Activated T-helper 17 cell treated with anti-CD3 and anti-CD28 coated beads, Interleukin-2, amount 50 U/mL, for 72 hours (primary cell): ENCODE measurements at regions not wholly inside any gene's neighbourhood (a gene's known extent, or its start where the extent isn't known, plus 50 kb on each side); places are given as distances from the start of the nearest gene placed in this dataset.

Source experiments
- ATAC-seq: fragments of 150-1000 bp; cut with Tn5 transposase; replicated peaks from 2 replicates; pipeline ENCODE4 v1.10.0; 2021; ENCODE audit warnings: mild to moderate bottlenecking, moderate library complexity
- H3K27ac Mint-ChIP-seq: one replicate; pipeline ENCODE4 v1.8.0; 2022; ENCODE audit warnings: mixed read lengths
- H3K27me3 Mint-ChIP-seq: one replicate; pipeline ENCODE4 v1.8.0; 2022; ENCODE audit warnings: mixed read lengths
- H3K36me3 Mint-ChIP-seq: one replicate; pipeline ENCODE4 v1.8.0; 2022; ENCODE audit warnings: low read depth, mild to moderate bottlenecking, mixed read lengths
- H3K4me1 Mint-ChIP-seq: one replicate; pipeline ENCODE4 v1.8.0; 2022; ENCODE audit warnings: mixed read lengths
- H3K4me3 Mint-ChIP-seq: one replicate; pipeline ENCODE4 v1.8.0; 2022; ENCODE audit warnings: mild to moderate bottlenecking, mixed read lengths
- H3K9me3 Mint-ChIP-seq: one replicate; pipeline ENCODE4 v1.8.0; 2022; ENCODE audit warnings: mixed read lengths

DNA sequence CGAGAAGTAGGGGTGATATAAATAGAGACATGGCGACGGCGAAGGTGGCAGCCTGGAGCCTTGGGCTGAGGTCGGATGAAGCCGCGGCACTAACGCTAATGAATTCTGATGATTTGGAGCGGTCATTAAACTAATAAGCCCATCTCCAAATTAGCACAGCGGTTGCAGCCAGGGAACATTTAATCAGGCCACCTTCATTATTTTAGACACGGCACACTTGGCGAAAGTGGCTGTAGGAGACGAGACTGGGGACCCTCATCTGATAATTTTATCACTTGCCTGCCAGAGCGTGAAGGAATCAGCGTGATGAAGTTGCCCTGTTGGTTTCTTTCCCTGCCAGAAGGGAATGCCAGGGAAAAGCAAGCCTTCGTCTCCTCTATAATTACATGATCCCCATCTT lies 664.3 kb upstream of the TBX3 start:
- Mint-ChIP-seq H3K4me3 (no peak overlapping the region), H3K27ac (no peak overlapping the region), H3K9me3 (peaks cover 16% of the 10 kb centered on the region), H3K4me1 (no peaks in the 10 kb centered on the region), H3K27me3 (no peaks in the 10 kb centered on the region), H3K36me3 (no peaks in the 10 kb centered on the region)
- no peak for ATAC-seq

DNA sequence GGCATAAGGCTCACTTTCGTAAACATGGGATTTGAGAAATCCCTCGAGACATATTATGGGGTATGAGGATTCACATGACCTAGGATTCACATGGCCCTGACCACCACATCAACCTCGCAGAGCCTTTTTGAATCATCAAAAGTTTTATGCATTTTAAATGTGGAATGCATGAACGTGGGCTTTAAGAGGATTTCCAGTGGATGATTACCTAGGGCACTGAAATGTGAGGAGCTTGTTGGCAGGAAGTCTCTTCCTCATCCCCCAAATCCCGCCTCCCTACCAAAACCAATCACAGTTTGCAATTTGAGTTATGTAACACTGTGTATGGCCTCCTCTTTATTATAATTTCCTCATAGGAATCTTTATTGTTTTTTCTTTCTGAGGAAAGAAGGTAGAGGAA lies 659.6 kb upstream of the TBX3 start:
- Mint-ChIP-seq H3K4me1 (no peaks in the 10 kb centered on the region), H3K36me3 (no peaks in the 10 kb centered on the region), H3K27me3 (no peaks in the 10 kb centered on the region), H3K4me3 (no peak overlapping the region), H3K9me3 (peaks cover 16% of the 10 kb centered on the region), H3K27ac (no peak overlapping the region)
- no peak for ATAC-seq

DNA sequence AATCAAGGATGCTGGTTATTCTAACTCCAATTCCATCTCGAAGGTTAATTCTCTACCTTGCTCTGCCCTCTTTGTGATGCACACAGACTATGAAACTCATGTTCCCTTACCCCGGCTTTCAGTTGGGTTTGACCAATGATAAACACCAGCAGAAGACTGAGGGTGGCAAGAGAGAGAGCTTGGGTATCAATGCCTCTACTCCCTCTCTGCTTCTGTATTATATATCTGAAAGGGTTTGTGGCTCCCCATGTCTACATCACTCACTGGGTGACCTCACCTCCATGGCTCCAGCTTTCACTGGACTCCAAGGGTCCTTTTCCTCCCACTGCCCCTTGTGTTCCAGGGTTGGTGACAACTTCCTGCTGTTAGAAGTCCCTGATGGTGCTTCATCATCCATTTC lies 659.0 kb upstream of the TBX3 start:
- H3K27ac Mint-ChIP-seq, result no peak overlapping the region
- no peak for ATAC-seq
- no peak overlapping the region for H3K4me3 Mint-ChIP-seq
- H3K36me3 Mint-ChIP-seq, result no peaks in the 10 kb centered on the region
- H3K27me3 Mint-ChIP-seq, result no peaks in the 10 kb centered on the region
- peaks cover 16% of the 10 kb centered on the region for H3K9me3 Mint-ChIP-seq
- H3K4me1 Mint-ChIP-seq, result no peaks in the 10 kb centered on the region

DNA sequence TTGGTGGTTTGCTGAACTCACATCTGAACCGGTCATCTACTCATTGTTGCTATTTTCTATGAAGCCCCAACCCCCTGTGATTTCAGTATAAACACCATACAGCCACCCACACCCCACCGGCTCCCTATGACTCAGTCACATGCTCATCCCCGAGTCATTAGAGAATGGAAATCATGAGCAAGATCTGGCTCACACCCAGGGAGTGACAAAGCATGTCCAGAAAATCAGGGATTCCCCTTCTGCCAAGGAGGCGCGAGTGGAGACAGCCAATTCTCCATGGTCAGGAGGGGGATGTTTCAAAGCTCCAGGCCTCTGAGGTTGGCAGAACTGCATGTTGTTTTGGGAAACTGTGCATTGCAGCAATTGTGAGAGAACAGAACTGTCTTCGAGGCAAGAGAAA lies 657.5 kb upstream of the TBX3 start:
- no peaks in the 10 kb centered on the region for H3K36me3 Mint-ChIP-seq
- H3K4me3 Mint-ChIP-seq, result no peak overlapping the region
- ATAC-seq, result no peak
- H3K27ac Mint-ChIP-seq, result no peak overlapping the region
- no peaks in the 10 kb centered on the region for H3K27me3 Mint-ChIP-seq
- H3K9me3 Mint-ChIP-seq, result peaks cover 11% of the 10 kb centered on the region
- no peaks in the 10 kb centered on the region for H3K4me1 Mint-ChIP-seq

DNA sequence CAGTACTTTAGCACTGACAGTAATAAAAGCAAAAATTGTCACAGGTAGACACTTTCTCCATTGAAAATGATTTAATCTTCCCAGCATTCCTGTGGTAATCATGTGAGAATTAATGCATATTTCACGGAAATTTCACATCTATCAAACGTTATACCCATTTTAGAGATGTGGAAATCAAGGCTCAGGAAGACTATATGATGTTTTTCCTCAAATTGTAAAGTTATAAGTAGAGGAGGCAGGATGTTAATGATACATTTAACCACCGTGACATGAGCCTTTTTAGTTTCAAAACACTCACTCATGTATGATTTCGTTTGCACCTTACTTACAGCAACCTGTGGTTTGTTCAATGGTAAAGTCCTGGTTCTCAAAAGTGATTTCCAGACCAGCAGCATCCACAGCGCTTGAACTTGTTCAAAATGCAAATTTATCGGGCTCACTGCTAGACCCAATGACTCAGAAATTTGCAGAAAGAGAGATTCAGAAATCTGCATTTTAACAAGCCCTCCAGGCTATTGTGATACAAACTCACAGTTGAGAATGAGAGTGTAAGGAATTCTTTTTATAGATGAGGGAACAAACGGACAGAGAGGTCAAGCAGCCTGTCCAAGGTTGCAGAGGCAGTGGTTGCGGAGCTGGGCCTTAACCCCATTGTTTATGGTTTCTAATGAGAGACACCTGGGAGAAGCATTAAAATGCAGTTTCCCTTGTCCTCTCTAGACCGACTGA lies 654.8 kb upstream of the TBX3 start:
- peaks cover 11% of the 10 kb centered on the region for H3K9me3 Mint-ChIP-seq
- H3K27me3 Mint-ChIP-seq, result peaks cover 4% of the 10 kb centered on the region
- H3K27ac Mint-ChIP-seq, result no peak overlapping the region
- no peak for ATAC-seq
- no peak overlapping the region for H3K4me3 Mint-ChIP-seq
- no peaks in the 10 kb centered on the region for H3K4me1 Mint-ChIP-seq
- no peaks in the 10 kb centered on the region for H3K36me3 Mint-ChIP-seq

DNA sequence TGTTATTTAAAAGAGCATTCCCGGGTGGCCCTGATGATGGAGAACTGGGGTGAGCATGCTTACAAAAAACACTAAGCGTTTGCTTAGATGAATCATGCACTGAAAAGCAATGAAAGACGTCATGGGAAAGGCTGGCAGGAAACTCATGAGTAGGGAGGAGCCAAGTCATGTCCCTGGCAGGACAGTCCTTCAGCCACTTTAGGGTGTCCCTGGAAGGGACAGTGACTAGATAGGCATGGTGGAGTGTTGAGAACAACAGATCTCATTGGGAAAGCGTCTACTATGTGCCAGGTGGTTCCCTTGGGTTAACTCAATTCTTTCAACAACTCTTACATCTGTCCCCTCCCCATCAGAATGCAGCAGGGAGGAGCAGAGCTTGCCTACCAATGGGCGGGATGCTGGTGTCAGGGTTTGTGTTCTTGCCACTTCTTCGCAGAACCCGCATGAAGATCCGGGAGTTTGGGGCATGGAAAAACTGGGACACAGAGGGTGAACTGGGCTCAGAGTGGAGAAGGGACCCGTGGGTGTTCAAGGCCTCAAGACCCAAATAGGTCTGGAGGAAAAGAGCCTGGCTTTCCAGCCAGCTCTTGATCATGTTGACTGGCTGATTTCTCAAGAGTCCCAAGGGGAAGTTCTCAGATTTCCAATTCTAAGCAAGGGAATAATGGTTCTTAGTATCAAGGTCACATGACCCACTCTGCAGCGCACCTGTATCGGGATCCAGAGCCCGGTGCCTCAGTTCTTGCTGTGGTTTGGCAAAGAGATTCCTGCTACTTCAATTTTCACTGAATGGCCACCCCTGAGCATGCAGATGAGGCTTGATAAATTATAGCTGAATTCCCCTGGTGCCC lies 653.9 kb upstream of the TBX3 start:
- no peaks in the 10 kb centered on the region for H3K36me3 Mint-ChIP-seq
- peaks cover 4% of the 10 kb centered on the region for H3K27me3 Mint-ChIP-seq
- H3K27ac Mint-ChIP-seq, result no peak overlapping the region
- H3K9me3 Mint-ChIP-seq, result peaks cover 10% of the 10 kb centered on the region
- ATAC-seq, result no peak
- H3K4me3 Mint-ChIP-seq, result no peak overlapping the region
- no peaks in the 10 kb centered on the region for H3K4me1 Mint-ChIP-seq

DNA sequence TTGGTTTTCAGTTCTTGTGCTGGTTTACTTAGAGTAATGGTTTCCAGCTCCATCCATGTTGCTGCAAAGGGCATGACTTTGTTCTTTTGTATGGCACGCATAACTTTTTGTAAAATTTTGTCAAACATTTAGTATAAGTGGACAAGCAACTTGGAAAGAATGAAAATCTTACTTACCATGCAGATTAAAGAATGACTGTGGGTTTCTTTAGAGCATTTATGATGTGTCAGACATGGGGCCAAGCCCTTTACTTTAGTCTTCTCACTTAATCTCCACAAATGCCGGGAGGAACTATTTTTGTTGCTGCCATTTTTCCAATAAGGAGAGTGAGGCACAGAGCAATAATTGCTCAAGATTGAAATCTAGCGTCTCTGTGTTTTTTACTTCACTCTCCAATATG lies 652.5 kb upstream of the TBX3 start:
- no peak overlapping the region for H3K4me3 Mint-ChIP-seq
- no peaks in the 10 kb centered on the region for H3K36me3 Mint-ChIP-seq
- H3K9me3 Mint-ChIP-seq, result peaks cover 6% of the 10 kb centered on the region
- H3K27me3 Mint-ChIP-seq, result peaks cover 4% of the 10 kb centered on the region
- no peak overlapping the region for H3K27ac Mint-ChIP-seq
- no peaks in the 10 kb centered on the region for H3K4me1 Mint-ChIP-seq
- ATAC-seq, result no peak

DNA sequence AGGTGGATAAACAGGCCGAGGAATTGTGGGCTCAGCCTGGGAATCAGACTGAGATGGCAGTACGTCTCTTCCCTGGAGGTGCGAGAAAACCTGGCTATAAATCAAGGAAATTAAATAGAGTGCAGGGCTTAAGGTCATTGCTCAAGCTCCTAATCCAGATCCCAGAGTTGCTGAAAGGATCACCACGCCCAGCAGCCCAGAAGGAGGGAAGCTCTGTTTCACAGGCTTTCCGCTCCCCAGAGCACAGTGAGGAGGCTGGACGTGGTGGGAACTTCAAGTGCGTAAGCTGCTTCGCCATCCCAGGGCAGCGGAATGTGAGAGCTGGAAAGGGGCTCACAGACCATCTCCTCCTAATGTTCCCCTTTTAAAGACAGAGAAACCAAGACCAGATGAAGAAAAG lies 651.6 kb upstream of the TBX3 start:
- no peak for ATAC-seq
- Mint-ChIP-seq H3K4me1 (no peaks in the 10 kb centered on the region), H3K27me3 (peaks cover 4% of the 10 kb centered on the region), H3K36me3 (no peaks in the 10 kb centered on the region), H3K27ac (no peak overlapping the region), H3K4me3 (no peak overlapping the region), H3K9me3 (peaks cover 6% of the 10 kb centered on the region)

DNA sequence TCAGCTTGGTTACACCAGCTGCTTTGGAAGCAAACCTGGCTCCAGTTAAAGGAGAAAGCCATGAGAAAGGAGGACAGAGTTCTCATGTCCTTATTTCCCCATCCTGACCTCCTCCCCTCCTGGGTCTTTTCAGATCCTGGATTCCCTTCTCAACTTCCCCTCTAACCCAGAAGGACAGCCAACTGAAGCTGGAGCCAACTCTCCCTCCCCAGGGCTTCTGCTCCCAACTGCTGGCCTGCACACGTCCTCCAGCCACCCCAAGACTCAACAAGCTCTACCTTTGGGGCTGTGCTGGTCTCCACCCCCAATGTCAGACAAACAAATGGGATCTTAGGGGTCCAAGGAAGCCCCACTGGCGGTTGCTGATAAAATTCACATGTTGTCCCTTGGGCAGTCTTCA lies 651.1 kb upstream of the TBX3 start:
- H3K27ac Mint-ChIP-seq, result no peak overlapping the region
- H3K4me3 Mint-ChIP-seq, result no peak overlapping the region
- H3K36me3 Mint-ChIP-seq, result no peaks in the 10 kb centered on the region
- H3K27me3 Mint-ChIP-seq, result peaks cover 4% of the 10 kb centered on the region
- no peaks in the 10 kb centered on the region for H3K4me1 Mint-ChIP-seq
- H3K9me3 Mint-ChIP-seq, result peaks cover 8% of the 10 kb centered on the region
- no peak for ATAC-seq

DNA sequence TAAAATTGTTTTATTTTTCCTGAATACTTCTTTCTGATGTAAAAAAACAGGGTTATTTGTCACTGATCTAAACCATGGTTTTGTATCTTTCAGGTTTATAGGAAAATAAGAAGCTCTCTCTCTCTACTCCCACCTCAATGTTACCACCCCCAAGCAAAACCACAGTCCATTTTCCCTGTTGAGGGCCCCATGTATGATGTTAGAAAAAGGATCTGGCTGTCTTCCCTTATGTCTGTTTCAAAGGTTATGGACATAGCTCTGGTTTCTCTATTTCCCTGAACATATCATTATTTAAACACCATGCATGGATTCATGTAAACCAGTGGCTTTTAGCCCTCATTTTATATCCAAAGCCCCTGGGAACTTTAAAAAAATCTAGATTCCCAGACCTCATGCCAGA lies 649.0 kb upstream of the TBX3 start:
- H3K36me3 Mint-ChIP-seq, result no peaks in the 10 kb centered on the region
- no peak for ATAC-seq
- H3K4me3 Mint-ChIP-seq, result no peak overlapping the region
- peaks cover 4% of the 10 kb centered on the region for H3K27me3 Mint-ChIP-seq
- H3K27ac Mint-ChIP-seq, result no peak overlapping the region
- peaks cover 13% of the 10 kb centered on the region for H3K9me3 Mint-ChIP-seq
- H3K4me1 Mint-ChIP-seq, result no peaks in the 10 kb centered on the region

DNA sequence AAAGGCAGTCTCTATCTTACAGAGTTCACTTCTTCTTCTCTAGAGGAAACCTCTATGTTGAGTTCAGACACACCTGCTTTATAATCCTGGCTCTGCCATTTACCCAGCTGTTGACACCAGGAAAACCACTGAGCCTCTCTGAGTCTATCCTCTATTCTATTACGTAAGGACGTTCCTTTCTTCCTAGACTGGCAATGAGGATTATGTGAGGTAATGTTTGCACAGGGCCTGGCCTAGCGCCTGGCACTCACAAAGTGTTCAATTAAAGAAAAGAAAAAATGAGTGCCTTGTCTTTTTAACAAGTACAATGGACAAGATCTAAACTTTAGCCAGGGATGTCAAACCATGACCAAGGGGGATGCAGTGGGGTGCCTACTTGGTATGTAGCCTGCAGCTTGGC lies 641.9 kb upstream of the TBX3 start:
- Mint-ChIP-seq H3K27ac (no peak overlapping the region), H3K4me3 (no peak overlapping the region)

DNA sequence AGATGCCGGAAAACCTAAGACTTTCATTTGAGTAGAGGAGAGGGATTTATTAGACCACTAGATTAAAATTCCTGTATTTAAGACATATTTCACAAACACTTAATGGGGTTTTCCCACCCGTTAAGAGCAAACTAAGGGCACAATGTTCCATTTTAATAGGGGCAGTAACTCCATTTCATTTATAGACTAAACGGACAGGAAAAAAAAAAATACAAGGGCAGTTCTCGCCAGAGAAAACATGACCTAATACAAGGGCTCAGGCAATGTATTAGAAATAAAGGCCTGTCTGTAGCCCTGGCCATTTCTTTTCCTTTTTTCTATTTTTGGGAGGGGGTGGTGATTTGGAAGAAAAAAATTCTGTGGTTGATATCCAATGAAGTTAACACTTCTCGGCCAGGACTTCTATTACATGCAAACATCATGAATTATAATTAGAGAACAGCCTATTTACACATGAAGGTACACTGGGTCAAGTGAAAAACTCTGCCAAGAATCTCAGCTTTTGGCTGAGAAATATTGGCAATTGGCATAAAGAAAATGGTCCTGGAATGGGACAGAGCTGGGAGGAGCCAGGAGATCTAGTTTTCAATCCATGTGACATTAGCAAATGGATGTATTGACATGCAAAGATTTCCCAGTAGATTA lies 641.1 kb upstream of the TBX3 start:
- ATAC-seq, result no peak
- Mint-ChIP-seq H3K27ac (no peak overlapping the region), H3K9me3 (peaks cover 13% of the 10 kb centered on the region), H3K27me3 (no peaks in the 10 kb centered on the region), H3K36me3 (no peaks in the 10 kb centered on the region), H3K4me1 (no peaks in the 10 kb centered on the region), H3K4me3 (no peak overlapping the region)

More for the DNA sequence above, 641.9 kb upstream of the TBX3 start:
- no peaks in the 10 kb centered on the region for H3K36me3 Mint-ChIP-seq
- no peaks in the 10 kb centered on the region for H3K4me1 Mint-ChIP-seq
- peaks cover 14% of the 10 kb centered on the region for H3K9me3 Mint-ChIP-seq
- H3K27me3 Mint-ChIP-seq, result no peaks in the 10 kb centered on the region
- ATAC-seq, result no peak

DNA sequence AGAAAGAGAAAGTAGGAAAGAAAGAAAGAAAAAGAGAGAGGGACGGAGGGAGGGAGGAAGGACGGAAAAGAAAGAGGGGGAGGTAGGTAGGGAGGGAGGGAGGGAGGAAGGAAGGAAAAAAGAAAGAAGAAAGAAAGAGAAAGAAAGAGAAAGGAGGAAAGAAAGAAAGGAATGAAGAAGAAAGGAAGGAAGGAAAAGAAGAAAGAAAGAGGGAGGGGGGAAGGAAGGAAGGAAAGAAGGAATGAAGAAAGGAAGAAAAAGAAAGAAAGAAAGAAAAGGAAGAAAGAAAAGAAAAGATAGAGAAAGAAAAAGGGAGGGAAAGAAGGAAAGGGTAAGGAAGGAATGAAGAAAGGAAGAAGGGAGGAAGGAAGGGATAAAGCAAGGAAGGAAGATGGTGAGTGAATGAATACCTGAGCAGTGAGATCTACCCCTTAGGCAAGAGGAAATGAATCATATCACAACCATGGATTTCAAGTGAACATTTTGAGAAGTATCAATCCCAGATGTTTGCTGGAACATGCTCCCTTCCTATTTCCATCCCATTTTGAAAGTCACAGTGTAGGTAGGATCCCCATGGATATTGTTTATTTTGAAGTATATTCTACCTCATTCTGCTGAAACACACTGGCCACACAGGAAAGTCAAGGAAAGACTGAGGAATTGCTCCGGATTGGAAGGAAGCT lies 639.4 kb upstream of the TBX3 start:
- H3K4me1 Mint-ChIP-seq, result no peaks in the 10 kb centered on the region
- no peak overlapping the region for H3K27ac Mint-ChIP-seq
- H3K9me3 Mint-ChIP-seq, result peaks cover 7% of the 10 kb centered on the region
- no peak for ATAC-seq
- no peaks in the 10 kb centered on the region for H3K36me3 Mint-ChIP-seq
- no peak overlapping the region for H3K4me3 Mint-ChIP-seq
- H3K27me3 Mint-ChIP-seq, result no peaks in the 10 kb centered on the region

DNA sequence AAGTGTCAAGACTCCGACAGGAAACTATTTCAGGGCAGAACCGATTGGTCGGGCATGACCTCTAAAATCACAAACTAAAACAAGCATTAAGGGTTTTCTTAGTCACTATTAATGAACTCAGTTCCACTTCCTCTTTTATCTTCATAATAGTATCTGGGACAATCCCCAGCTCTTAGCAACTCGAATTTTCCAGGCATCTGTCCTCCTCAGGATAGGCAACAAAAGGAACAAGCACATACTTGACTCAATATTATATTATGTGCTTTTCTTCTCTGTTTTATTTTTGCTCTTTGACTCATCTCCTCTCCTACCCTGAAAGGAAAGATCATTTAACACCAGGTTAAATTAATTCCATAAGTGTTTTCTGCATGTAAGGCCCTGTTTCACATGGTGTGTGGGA lies 638.3 kb upstream of the TBX3 start:
- no peaks in the 10 kb centered on the region for H3K36me3 Mint-ChIP-seq
- ATAC-seq, result no peak
- peaks cover 7% of the 10 kb centered on the region for H3K9me3 Mint-ChIP-seq
- no peak overlapping the region for H3K27ac Mint-ChIP-seq
- H3K4me3 Mint-ChIP-seq, result no peak overlapping the region
- H3K27me3 Mint-ChIP-seq, result no peaks in the 10 kb centered on the region
- no peaks in the 10 kb centered on the region for H3K4me1 Mint-ChIP-seq
